Heart left ventricle (tissue), 13 donors: ENCODE measurements at regions not wholly inside any gene's neighbourhood (a gene's known extent, or its start where the extent isn't known, plus 50 kb on each side); places are given as distances from the start of the nearest gene placed in this dataset.

Experiments used
- CTCF ChIP-seq, 12 donors: fragments of 200-600 bp; sonication (generic) in 4 of 12; IDR thresholded peaks; one replicate each; pipeline versions ENCODE4 v1.5.0 to v1.8.0; 2018 to 2022; ENCODE audit warnings: antibody characterized with exemption in 12 of 12, mild to moderate bottlenecking in 5 of 12
- POLR2A ChIP-seq, 2 donors: fragments of 450-650 bp; IDR thresholded peaks; one replicate each; pipeline ENCODE4 v1.6.1; 2017; ENCODE audit warnings: antibody characterized with exemption in 2 of 2, mild to moderate bottlenecking in 2 of 2, moderate library complexity in 2 of 2
- donor health status: ischemic (EF 13 %, LVEDD 7.1; RV severe dilation, severe dysfunction).
- donor health status: DM: no; HTN: yes; CAD: no.
- donor health status: DM: no; HTN: no; CAD: no.
- donor health status: ischemic (EF 25% LVEDD 6.9; RV normal size, moderate dysfunction).
- donor health status: ischemic (EF 25% LVEDD 5.7; RV mildly dilated, moderate dysfunction).
- donor health status: ischemic (EF 35%, LVEDD 5.7; RV mildly dilated, moderate dysfunction).
- donor health status: nonischemic (EF 11% LVEDD 7.7; RV severe dilation, severe dysfunction).
- donor health status: DM: yes; HTN: yes; CAD: no.
- donor health status: PGD.
- donor health status: ischemic (EF 29% LVEDD 5.4; RV normal size, mild dysfunction).
- donor health status: nonischemic (EF 23%, LVEDD 6.1; RV moderate dilation, normal function).

GRCh38 chr5:159638954-159639559 is 277.2 kb upstream of the ADRA1B start:
- TF ChIP-seq CTCF (IDR thresholded peaks at IDR 0.05) (no peak), POLR2A (IDR thresholded peaks at IDR 0.05) (no peak)
